COLO829 (cell line): ENCODE measurements at regions not wholly inside any gene's neighbourhood (a gene's known extent, or its start where the extent isn't known, plus 50 kb on each side); places are given as distances from the start of the nearest gene placed in this dataset.
"Not testable (repeated sequence)": the region's sequence is repeated elsewhere in the genome, so short reads cannot be mapped to it uniquely, and the experiment has no call there.

Experiments used
- DNase-seq: peaks from one replicate; pipeline ENCODE4 v3.0.0; 2012; ENCODE audit warnings: low spot score

GRCh38 chr11:37322333-37323194, 724.5 kb upstream of the RAG2 start:
- no peak for DNase-seq

GRCh38 chr11:37320921-37321320, 722.9 kb upstream of the RAG2 start:
- DNase-seq: no peak

- no peak for DNase-seq
Observed at GRCh38 chr11:37317803-37318202, 719.8 kb upstream of the RAG2 start.

- DNase-seq: no peak
Observed at GRCh38 chr11:37313266-37313665, 715.2 kb upstream of the RAG2 start.

GRCh38 chr11:37306563-37306962, 708.5 kb upstream of the RAG2 start:
- DNase-seq: no peak

GRCh38 chr11:37301405-37301804, 703.4 kb upstream of the RAG2 start:
- not testable (repeated sequence) for DNase-seq

- no peak for DNase-seq
Observed at GRCh38 chr11:37298173-37298572, 700.1 kb upstream of the RAG2 start.

GRCh38 chr11:37286890-37287289, 688.9 kb upstream of the RAG2 start:
- no peak for DNase-seq

GRCh38 chr11:37282367-37282766, 684.3 kb upstream of the RAG2 start:
- DNase-seq: no peak

GRCh38 chr11:37280200-37280599, 682.2 kb upstream of the RAG2 start:
- DNase-seq: no peak

- DNase-seq: no peak
Observed at GRCh38 chr11:37277896-37278465, 679.9 kb upstream of the RAG2 start.

GRCh38 chr11:37264783-37265182, 666.7 kb upstream of the RAG2 start:
- no peak for DNase-seq

GRCh38 chr11:37264060-37264459, 666.0 kb upstream of the RAG2 start:
- no peak for DNase-seq

GRCh38 chr11:37263467-37263866, 665.4 kb upstream of the RAG2 start:
- DNase-seq: not testable (repeated sequence)

GRCh38 chr11:37259734-37260133, 661.7 kb upstream of the RAG2 start:
- DNase-seq: no peak

- no peak for DNase-seq
Observed at GRCh38 chr11:37248145-37248544, 650.1 kb upstream of the RAG2 start.

GRCh38 chr11:37246092-37246491, 648.1 kb upstream of the RAG2 start:
- not testable (repeated sequence) for DNase-seq

GRCh38 chr11:37230865-37231264, 632.8 kb upstream of the RAG2 start:
- DNase-seq: no peak

GRCh38 chr11:37223962-37224361, 625.9 kb upstream of the RAG2 start:
- DNase-seq: no peak

GRCh38 chr11:37203006-37203405, 605.0 kb upstream of the RAG2 start:
- DNase-seq: no peak

- no peak for DNase-seq
Observed at GRCh38 chr11:37199082-37199481, 601.0 kb upstream of the RAG2 start.

GRCh38 chr11:37184326-37184725, 586.3 kb upstream of the RAG2 start:
- no peak for DNase-seq

GRCh38 chr11:37182031-37182430, 584.0 kb upstream of the RAG2 start:
- no peak for DNase-seq

- no peak for DNase-seq
Observed at GRCh38 chr11:37177721-37178120, 579.7 kb upstream of the RAG2 start.
